HG03521 (cell line): ENCODE measurements at regions not wholly inside any gene's neighbourhood (a gene's known extent, or its start where the extent isn't known, plus 50 kb on each side); places are given as distances from the start of the nearest gene placed in this dataset.
"Not testable (repeated sequence)": the region's sequence is repeated elsewhere in the genome, so short reads cannot be mapped to it uniquely, and the experiment has no call there.

Source experiments
- ATAC-seq: cut with Tn5 transposase; IDR thresholded peaks from one replicate; pipeline ENCODE4 v1.9.1; 2021; ENCODE audit warnings: mild to moderate bottlenecking, moderate library complexity; ENCODE audit not compliant: unreplicated experiment

- no peak for ATAC-seq
Observed at GRCh38 chr13:87444135-87444534, 227.0 kb upstream of the SLITRK5 start.

- ATAC-seq: no peak
Observed at GRCh38 chr13:87452281-87452680, 218.9 kb upstream of the SLITRK5 start.

DNA sequence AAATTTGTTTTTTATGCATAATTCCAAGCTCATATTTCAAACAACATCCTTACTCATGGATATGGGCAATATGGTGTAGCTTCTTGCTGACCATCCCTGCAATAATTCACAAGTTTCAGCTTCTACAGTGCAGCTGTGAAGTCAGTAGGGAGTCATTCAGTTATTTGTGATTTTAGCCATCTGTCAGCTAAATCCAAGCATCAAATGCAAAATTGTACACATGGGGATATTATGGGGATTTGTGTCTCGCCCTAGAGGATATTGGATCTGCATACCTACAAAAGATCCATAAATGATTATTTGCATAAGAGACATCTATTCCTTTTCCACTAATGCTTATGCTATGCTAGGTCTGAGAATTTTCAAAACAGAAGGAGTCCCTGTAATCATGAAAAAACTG is 217.9 kb upstream of the SLITRK5 start:
- no peak for ATAC-seq

GRCh38 chr13:87459419-87459818 is 211.8 kb upstream of the SLITRK5 start:
- no peak for ATAC-seq

- ATAC-seq: no peak
Observed at GRCh38 chr13:87497426-87497825, 173.7 kb upstream of the SLITRK5 start.

- ATAC-seq: no peak
Observed at GRCh38 chr13:87498681-87499080, 172.5 kb upstream of the SLITRK5 start.

- ATAC-seq: no peak
Observed at GRCh38 chr13:87524775-87525174, 146.4 kb upstream of the SLITRK5 start.

DNA sequence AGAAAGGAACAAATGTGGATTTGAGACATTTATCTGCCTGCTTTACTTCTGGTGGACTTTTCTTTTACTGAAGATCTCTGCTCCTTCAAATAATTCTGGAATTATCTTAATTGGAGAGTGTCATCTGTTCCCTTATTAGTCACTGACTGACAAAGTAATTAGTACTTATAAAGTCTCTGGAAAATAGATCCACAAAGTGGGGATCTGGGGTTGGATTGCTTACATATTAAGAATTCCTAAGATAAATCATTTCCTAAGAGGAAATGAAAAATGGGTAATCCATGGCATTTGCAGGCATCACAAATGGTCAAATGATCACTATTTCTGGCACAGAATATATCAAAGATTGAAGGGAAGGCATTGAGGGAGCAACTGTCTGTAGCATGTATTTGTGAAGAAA is 137.4 kb upstream of the SLITRK5 start:
- ATAC-seq: no peak

- no peak for ATAC-seq
Observed at GRCh38 chr13:87535911-87536310, 135.3 kb upstream of the SLITRK5 start.

DNA sequence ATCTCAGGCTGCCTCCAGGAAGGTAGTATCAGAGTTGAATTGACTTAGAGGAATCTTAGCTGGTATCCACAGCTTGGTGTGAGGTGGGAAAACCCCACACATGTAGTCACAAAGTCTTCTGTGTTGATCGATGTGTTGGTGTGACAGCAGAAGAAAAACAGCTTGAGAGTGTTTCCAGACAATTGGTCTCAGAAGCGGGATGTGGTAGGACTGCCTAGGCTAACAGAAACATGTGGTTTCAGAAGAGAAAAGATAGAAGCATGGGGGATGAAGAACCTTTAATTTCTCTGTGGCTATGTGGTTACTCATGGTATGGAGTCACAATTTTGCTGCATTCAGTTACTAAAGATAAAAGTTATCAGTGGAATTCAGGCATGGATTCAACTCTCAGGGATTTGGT is 134.7 kb upstream of the SLITRK5 start:
- ATAC-seq: peak; percentile 26

GRCh38 chr13:87536899-87537298 is 134.3 kb upstream of the SLITRK5 start:
- ATAC-seq: peak; percentile 87

DNA sequence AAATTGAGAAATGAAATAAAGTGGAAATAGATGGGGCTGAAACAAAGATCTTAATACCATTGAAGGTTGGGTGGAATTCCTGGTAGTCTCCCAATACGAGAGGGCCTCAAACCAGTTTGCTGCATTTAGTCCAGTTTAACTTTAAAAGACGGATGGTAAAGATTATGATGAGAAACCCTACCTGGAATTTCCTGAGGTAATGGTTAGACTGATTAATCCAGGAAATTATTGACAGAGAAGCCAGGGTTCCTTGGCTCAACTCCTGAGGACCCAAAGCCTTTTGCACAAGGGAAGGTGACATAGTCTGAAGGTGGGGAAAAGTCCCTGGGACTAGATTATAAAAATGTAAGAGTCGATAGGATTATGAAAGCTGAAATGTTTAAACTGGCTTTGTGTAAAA is 133.2 kb upstream of the SLITRK5 start:
- no peak for ATAC-seq

- ATAC-seq: no peak
Observed at GRCh38 chr13:87538366-87539052, 132.7 kb upstream of the SLITRK5 start.

DNA sequence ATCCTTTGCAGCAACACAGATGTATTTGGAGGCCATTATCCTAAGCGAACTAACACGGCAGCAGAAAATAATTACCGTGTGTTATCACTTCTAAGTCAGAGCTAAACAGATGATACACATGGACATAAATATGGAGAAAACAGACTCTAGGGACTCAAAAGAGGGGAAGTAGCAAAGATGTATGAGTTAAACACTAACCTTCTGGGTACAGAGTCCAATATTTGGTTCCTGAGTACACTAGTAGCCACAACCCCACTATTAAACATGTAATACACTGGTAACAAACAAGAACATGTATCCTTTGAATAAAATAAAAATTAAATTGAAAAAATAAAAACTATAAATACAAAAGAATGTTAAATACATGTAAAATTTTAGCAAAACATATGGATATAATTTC is 118.0 kb upstream of the SLITRK5 start:
- no peak for ATAC-seq

GRCh38 chr13:87554045-87554444 is 117.1 kb upstream of the SLITRK5 start:
- ATAC-seq: no peak

DNA sequence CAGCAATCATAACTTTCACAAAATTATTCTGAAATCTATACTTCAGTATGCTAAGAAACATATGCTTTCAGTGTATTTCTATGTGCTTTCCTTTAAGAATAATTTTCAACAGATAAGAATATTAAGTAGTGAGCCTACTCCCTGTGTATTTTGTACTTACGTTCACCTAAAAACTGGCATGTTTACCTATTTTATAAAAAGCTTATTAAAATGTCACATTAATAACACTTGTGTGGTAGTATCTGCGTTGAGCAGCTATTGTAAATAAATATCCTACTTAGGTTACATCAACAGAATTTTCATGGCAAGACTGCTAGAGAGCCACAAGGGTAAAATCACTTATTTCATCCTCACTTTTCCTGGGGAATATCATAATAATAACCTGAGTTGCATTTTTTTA is 113.4 kb upstream of the SLITRK5 start:
- no peak for ATAC-seq

GRCh38 chr13:87561580-87561979 is 109.6 kb upstream of the SLITRK5 start:
- ATAC-seq: not testable (repeated sequence)

DNA sequence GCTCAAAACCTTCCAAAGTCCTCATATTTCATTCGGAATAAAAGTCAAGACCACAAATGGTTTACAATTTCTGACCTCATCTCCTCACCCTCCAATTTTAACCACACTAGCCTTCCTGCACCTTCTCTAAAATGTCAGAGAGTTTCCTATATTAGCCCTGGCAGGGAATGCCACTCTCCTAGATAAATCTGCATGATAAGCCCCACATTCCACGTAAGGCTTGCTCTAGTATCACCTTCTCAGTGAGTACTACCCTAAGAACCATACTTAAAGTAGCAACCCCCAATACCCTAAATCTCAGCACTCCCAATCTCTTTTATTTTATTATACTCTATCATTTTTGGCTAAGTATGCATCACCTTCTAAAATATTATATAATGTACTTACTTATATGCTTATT is 100.5 kb upstream of the SLITRK5 start:
- ATAC-seq: no peak

- ATAC-seq: no peak
Observed at GRCh38 chr13:87582399-87582798, 88.8 kb upstream of the SLITRK5 start.

DNA sequence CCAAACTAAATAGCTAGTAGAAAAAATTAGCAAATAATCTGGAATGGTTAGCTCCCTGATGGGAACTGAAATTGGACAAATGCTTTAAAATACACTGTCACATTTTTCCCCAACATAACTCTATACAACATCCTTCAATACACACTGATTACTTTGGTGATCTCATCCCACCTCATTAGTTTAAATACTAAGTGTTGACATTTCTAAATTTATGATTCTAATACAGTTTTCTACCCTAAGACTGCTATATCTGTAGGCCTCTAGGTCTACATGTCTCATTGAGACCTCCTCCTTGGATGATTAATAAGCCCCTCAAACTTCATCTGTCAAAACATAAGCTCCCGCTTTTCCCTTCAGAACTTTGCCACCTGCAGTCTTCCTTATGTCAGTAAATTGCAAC is 80.7 kb upstream of the SLITRK5 start:
- no peak for ATAC-seq

GRCh38 chr13:87604437-87604836 is 66.7 kb upstream of the SLITRK5 start:
- not testable (repeated sequence) for ATAC-seq

- ATAC-seq: no peak
Observed at GRCh38 chr13:87607266-87607665, 63.9 kb upstream of the SLITRK5 start.

DNA sequence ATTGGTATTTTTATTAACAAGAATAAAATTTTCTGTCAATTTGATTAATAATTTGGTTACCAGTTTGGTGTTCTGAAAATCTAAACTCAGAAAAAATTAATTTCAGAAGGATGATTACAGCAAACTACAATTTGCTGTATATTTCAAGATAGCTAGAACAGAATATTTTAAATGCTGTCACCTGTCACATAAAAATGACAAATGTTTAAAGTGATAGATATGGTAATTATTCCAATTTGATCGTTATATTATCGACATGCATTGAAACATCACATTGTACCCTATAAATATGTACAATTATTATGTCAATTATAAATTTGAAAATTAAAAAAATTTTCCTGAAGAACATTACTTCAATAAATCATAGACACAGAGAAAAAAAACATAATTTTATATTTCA is 56.9 kb upstream of the SLITRK5 start:
- no peak for ATAC-seq
